Kidney capillary endothelial cell (primary cell): ENCODE measurements at regions not wholly inside any gene's neighbourhood (a gene's known extent, or its start where the extent isn't known, plus 50 kb on each side); places are given as distances from the start of the nearest gene placed in this dataset.

Experiments used
- DNase-seq: peaks from one replicate; pipeline ENCODE4 v3.0.0-alpha.2; 2018; ENCODE audit warnings: low spot score

DNA sequence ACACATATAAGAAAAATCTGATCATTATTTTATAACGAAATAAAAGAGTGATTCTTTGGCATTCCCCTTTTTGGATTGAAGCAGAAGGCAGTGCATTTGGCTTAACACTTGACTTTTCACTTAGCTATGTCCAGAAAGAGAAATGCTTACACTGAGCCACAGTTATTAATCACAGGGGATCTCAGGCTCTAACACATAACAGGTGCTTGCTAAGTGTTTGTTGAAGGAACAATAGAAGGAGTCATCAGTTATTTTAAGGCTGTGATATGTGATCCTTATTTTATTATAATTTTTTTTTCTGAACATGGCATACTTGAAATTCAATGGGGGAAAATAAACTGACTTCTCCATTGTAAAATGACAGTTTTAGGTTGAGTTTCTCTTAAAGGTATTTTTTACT is 209.5 kb downstream of the UBE2E3 start:
- DNase-seq, result no peak

DNA sequence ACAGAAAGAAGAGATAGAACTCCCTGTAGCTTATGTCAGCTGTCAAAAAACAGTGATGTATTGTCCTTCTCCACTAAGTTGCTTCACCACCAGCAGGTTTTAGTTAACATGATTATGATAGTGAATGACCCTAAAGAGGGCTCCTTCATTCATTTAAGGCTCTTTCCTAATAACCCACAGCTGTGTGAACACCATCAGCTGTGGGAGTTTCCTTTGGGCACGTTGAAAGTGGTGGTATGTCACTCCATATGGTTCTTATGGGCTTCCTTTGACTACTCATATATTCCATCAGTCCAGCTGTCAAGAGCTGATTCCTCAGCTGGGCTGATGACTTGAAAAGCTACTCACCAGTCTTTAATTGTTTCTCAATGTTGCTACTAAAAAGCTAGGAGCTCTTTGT is 210.3 kb downstream of the UBE2E3 start:
- no peak for DNase-seq

GRCh38 chr2:181193550-181193949 is 213.1 kb downstream of the UBE2E3 start:
- DNase-seq, result no peak

- DNase-seq, result no peak
These were observed 216.0 kb downstream of the UBE2E3 start for GRCh38 chr2:181196401-181196800.

GRCh38 chr2:181197140-181197760 is 216.8 kb downstream of the UBE2E3 start:
- DNase-seq, result no peak

GRCh38 chr2:181198183-181198864 is 217.9 kb downstream of the UBE2E3 start:
- no peak for DNase-seq

- peak; percentile 71 for DNase-seq
These were observed 223.0 kb downstream of the UBE2E3 start for GRCh38 chr2:181203412-181203811.

DNA sequence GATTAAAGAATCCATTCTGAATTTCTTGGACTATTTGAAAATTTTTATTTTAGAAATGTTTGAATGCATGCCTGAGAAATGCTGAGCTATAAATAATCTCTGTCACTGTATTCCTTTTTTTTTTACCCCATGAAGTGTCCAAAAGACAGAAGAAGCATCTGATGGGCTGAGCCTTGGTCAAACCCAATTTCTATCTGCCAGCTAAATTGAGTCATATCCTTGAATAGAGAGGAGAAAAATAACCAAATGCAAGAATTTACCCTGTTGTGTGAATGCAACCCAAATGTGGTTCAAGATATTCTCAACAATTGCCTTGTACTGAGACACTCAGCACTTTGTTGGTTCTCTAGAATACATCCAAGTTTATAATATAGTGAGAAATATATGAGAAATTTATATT is 223.5 kb downstream of the UBE2E3 start:
- no peak for DNase-seq

GRCh38 chr2:181218401-181218821 is 238.0 kb downstream of the UBE2E3 start:
- no peak for DNase-seq

GRCh38 chr2:181223234-181223633 is 234.0 kb upstream of the ITGA4 start:
- no peak for DNase-seq

GRCh38 chr2:181224866-181225265 is 232.3 kb upstream of the ITGA4 start:
- DNase-seq, result no peak

GRCh38 chr2:181228661-181229060 is 228.5 kb upstream of the ITGA4 start:
- no peak for DNase-seq

DNA sequence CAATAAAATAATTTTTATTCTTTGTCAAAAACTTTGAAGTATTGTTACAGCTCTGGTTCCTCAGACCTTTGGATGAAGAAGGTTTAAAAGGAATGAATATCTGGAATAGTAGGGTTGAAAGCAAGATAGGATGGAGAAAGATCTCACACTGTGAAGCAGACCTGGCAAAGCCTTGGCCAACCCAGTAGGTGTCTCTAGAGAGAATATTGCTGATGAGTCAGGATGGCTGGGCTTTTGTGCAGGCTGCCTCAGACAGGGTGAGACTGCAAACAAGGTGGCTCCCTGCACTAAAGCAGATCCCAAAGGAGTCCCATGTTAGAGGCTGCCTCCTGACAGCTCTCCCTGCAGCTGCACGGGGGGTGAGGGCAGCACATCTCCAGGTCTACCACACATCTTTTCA is 226.0 kb upstream of the ITGA4 start:
- no peak for DNase-seq

- DNase-seq, result no peak
These were observed 225.1 kb upstream of the ITGA4 start for GRCh38 chr2:181231886-181232621.

DNA sequence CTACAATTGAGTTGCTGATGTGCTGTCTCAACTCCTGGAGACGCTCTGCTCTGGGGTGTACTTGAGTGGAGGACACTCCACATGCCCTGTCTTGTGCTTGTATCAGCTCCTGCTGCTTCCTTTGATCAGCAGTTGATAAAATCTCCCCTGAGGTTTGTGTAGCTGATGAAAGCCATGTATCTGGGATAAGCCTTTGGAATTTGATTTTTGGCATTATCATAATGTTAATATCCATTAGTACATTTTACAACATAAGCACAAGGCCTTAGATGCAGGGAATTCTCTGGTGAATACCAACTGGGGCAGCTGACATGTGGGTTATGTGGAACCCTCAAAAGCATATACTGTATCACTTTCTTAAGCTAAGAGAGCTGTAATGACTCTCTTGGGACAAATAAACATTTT is 222.7 kb upstream of the ITGA4 start:
- no peak for DNase-seq

- no peak for DNase-seq
These were observed 222.2 kb upstream of the ITGA4 start for GRCh38 chr2:181235011-181235410.

GRCh38 chr2:181235683-181236459 is 221.3 kb upstream of the ITGA4 start:
- no peak for DNase-seq

DNA sequence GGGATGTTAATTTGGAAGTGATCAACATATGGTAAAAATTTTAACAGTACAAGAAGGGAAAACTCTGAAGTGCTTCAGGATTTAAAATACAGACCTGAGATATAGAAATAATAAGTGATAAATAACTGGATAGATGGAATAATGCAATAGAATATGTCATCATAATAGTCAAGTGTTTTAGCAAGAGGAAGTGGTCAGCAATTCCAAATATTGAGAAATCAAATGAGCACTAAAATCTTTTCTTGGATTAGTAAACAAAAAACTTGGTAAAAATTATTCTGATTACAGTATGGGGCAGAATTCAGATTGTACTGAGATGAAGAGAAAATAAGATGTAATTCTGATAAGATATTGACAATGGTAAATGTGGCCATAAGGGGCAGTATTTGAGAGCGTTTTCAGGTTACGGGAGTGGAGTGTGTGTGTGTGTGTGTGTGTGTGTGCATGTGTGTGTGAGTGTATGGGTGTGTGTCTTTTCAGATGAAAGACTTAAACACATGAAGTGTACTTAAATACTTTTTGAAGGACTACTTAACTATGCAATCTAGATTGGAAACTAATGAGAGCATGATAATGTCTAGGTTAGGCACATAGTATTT is 217.9 kb upstream of the ITGA4 start:
- DNase-seq, result no peak

- DNase-seq, result no peak
These were observed 216.3 kb upstream of the ITGA4 start for GRCh38 chr2:181240844-181241243.

DNA sequence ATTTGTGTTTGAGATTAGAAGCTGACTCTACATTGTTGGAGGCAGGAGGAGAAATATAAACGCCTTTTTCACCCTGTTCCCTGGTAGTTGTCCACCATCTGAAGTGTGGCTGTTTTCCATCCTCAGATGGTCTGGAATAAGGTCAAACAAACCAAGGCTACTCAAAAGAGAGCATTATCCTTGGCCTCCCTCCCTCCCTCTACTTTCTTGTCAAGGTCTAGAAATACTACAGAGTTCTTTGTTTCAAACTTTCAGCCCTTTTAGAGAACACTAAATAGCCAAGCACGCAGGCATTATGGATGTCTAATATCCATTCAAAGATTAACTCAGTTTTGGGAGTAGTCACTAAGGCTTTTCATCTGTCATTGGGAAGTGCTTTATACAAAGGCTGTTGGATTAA is 215.8 kb upstream of the ITGA4 start:
- no peak for DNase-seq

DNA sequence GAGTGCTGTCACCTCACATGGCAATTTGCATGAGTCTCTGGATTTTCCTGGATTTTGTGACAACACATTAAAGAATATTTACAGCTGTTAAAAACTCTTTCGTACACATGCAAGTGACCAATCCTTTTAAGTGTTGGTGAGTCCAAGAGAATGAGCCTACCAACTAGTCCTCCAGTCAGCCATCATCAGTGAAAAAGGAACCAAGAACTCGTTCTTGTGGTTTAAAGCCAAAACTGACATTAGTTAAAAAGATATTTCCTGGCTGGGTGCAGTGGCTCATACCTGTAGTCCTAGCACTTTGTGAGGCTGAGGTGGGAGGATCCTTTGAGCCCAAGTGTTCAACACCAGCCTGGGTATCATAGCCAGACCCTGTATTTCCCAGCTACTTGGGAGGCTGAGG is 215.4 kb upstream of the ITGA4 start:
- DNase-seq, result no peak

DNA sequence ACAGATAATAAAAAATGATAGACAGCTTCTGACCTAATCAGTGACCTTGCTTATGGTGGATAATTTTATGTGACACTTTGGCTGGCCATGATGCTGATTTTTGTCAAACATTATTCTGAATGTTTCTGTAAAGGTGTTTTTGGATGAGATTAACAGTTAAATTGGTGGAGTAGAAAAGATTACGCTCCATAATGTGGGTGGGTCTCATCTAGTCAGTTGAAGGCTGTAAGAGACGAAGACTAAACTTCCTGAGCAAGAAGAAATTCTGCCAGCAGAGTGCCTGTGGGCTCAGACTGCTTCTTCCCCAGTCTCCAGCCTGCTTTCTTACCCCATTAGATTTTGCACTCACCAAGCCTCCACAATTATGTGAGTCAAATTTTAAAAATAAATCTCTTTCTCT is 214.9 kb upstream of the ITGA4 start:
- no peak for DNase-seq
